ENCODE measurements at regions not wholly inside any gene's neighbourhood (a gene's known extent, or its start where the extent isn't known, plus 50 kb on each side); places are given as distances from the start of the nearest gene placed in this dataset. TPM values are rescaled to one million over a fixed set of nuclear protein-coding genes. Genes with fewer than 3 reads are reported as not detected.

DNA sequence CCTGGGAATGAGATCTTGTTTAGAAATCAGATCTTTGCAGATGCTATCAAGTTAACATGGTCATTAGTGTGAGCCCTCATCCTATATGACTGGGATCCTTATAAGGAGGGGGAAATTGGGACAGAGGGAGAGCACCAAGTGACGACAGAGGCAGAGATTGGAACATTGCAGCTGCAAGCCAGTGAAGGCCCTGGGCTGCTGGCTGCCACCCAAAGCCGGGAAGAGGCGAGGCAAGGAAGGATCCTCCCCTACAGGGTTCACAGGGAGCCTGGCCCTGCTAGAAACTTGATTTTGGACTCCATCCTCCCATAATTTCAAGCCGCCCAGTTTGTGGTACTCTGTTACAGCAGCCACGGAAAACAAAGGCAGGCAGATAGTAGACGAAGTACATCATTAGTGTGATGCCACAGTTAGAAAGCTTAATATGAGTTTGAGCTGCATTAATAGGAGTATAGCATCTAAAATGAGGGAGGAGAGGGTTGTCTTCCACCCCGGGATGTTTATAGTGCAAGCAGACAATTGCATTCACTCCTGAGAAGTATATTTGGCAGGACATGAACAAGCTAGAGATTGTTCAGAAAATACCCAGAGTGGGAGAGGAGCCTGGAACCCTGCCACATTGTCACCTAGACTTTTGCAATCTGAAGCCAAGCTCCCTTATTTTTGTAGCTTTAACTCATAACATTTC, 56.8 kb upstream of the CLMP start:
- peaks cover 0 to 8% (median 0%) of the 10 kb centered on the region in 3 donors for H3K27me3 ChIP-seq (ENCODE audit: control insufficient read depth in 3 of 3, insufficient read depth in 3 of 3, low read length in 3 of 3)
- H3K9me3 ChIP-seq (ENCODE audit: control insufficient read depth in 3 of 3, low read length in 3 of 3) = no peaks in the 10 kb centered on the region
- no peak overlapping the region for H3K27ac ChIP-seq (ENCODE audit: low read depth, low read length)
- H3K4me1 ChIP-seq (ENCODE audit: control insufficient read depth in 3 of 3, insufficient read depth in 3 of 3, low read length in 3 of 3) = peaks cover 0 to 4% (median 2%) of the 10 kb centered on the region in 3 donors
- no peak overlapping the region for H3K9ac ChIP-seq (ENCODE audit: low read depth in 1 of 3, low read length in 3 of 3)
- no peaks in the 10 kb centered on the region for H3K36me3 ChIP-seq (ENCODE audit: control insufficient read depth in 3 of 3, insufficient read depth in 3 of 3, low read length in 3 of 3)
- no peak overlapping the region for H3K4me3 ChIP-seq (ENCODE audit: low read length in 3 of 3)

DNA sequence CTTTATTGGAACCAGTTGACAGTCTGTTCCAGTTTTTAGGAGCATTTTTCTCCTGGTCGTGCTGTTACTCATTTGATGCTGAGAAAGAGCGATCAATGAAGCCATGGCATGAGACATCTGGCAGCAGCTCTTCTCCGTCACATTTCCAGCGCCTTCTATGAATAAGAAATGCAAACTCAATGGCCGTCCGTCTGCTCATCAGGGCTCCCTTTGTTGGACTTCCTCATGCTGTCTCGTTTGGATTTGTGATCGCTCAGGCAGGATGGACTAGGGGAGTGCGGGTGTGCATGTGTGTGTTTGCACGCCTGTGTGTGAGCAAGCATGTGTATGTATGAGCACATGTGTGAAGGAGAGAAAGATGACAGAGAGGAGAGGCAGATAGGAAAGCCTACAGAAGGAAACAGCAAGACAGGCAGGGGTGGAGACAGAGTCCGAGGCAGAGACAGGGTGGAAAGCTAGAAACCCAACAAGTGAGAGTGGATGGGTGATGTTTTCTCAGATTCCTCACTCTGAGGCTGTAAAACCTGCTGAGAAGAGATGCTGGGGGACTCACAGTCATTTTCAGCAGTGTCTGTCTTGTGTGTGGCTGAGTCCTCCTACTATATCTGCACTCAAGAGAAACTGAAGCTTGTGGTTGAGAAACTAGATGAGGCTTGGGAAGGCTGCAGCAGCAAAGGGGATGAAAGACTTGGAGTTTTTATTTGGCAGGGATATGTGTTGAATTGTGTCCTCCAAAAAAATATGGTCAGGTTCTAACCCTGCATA, 56.0 kb upstream of the CLMP start:
- Histone ChIP-seq H3K9me3 (ENCODE audit: control insufficient read depth in 3 of 3, low read length in 3 of 3) (no peaks in the 10 kb centered on the region), H3K4me3 (ENCODE audit: low read length in 3 of 3) (no peak overlapping the region), H3K27ac (ENCODE audit: low read depth, low read length) (no peak overlapping the region), H3K36me3 (ENCODE audit: control insufficient read depth in 3 of 3, insufficient read depth in 3 of 3, low read length in 3 of 3) (no peaks in the 10 kb centered on the region), H3K9ac (ENCODE audit: low read depth in 1 of 3, low read length in 3 of 3) (no peak overlapping the region), H3K4me1 (ENCODE audit: control insufficient read depth in 3 of 3, insufficient read depth in 3 of 3, low read length in 3 of 3) (peaks cover 0 to 4% (median 2%) of the 10 kb centered on the region in 3 donors), H3K27me3 (ENCODE audit: control insufficient read depth in 3 of 3, insufficient read depth in 3 of 3, low read length in 3 of 3) (peaks cover 0 to 8% (median 0%) of the 10 kb centered on the region in 3 donors)

DNA sequence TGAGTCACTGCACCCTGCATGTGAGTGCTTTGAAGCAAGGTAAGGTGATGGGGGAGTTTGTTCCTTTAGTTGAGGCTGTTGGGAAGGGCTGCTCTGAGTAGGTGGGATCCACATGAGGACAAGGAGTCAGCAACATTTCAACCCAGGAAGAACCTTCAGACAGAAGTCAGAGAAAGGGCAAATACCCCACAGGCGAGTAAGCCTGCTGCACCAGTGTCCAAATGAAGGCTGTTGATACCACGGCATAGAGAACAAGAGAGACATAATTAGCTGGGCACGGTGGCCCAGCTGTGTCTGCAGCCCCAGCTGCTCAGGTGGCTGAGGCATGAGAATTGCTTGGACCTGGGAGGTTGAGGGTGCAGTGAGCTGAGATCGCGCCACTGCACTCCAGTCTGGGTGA, 54.3 kb upstream of the CLMP start:
- H3K36me3 ChIP-seq (ENCODE audit: control insufficient read depth in 3 of 3, insufficient read depth in 3 of 3, low read length in 3 of 3) = no peaks in the 10 kb centered on the region
- H3K9ac ChIP-seq (ENCODE audit: low read depth in 1 of 3, low read length in 3 of 3) = no peak overlapping the region
- peaks cover 0 to 8% (median 0%) of the 10 kb centered on the region in 3 donors for H3K27me3 ChIP-seq (ENCODE audit: control insufficient read depth in 3 of 3, insufficient read depth in 3 of 3, low read length in 3 of 3)
- H3K27ac ChIP-seq (ENCODE audit: low read depth, low read length) = no peak overlapping the region
- H3K9me3 ChIP-seq (ENCODE audit: control insufficient read depth in 3 of 3, low read length in 3 of 3) = no peaks in the 10 kb centered on the region
- no peak overlapping the region for H3K4me3 ChIP-seq (ENCODE audit: low read length in 3 of 3)
- peaks cover 0 to 4% (median 2%) of the 10 kb centered on the region in 3 donors for H3K4me1 ChIP-seq (ENCODE audit: control insufficient read depth in 3 of 3, insufficient read depth in 3 of 3, low read length in 3 of 3)

DNA sequence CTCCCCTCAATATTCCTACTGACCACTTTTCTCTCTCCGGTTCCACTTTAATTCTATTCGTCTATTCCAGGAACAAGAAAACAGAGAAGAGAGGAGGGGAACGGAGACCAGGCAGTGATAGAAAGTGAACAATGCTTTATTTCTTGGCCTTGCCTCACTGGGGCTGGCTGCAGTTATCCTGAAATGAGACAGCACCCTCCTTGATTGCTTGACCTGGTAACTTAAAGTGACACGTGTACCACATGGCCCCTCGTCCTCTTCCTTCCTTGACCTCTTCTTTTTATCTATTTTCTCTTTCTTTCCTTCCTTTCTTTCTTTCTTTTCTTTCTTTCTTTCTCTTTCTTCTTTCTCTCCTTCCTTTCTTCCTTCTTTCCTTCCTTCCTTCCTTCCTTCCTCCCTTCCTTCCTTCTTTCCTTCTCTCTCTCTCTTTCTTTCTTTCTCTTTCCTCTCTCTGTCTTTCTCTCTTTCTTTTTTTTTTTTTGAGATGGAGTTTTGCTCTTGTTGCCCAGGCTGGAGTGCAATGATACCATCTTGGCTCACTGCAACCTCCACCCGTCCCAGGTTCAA, 52.8 kb upstream of the CLMP start:
- Histone ChIP-seq H3K36me3 (ENCODE audit: control insufficient read depth in 3 of 3, insufficient read depth in 3 of 3, low read length in 3 of 3) (no peaks in the 10 kb centered on the region), H3K9me3 (ENCODE audit: control insufficient read depth in 3 of 3, low read length in 3 of 3) (no peaks in the 10 kb centered on the region), H3K4me3 (ENCODE audit: low read length in 3 of 3) (no peak overlapping the region), H3K9ac (ENCODE audit: low read depth in 1 of 3, low read length in 3 of 3) (no peak overlapping the region), H3K4me1 (ENCODE audit: control insufficient read depth in 3 of 3, insufficient read depth in 3 of 3, low read length in 3 of 3) (peaks cover 0 to 4% (median 2%) of the 10 kb centered on the region in 3 donors), H3K27ac (ENCODE audit: low read depth, low read length) (no peak overlapping the region), H3K27me3 (ENCODE audit: control insufficient read depth in 3 of 3, insufficient read depth in 3 of 3, low read length in 3 of 3) (peaks cover 0 to 8% (median 0%) of the 10 kb centered on the region in 3 donors)

DNA sequence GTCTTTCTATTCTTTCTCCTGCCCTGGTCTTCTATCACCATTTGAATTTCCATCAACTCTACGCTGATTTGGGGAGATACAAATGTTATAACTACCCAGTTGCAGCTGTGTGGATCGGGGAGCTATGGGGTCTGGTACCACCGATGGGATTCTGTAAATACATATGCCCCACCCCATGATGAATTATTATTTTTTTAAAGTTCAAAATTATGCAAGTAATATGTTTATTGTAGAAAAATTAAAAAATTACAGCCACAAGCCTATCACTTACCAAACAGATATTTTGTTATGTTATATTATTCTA, 52.4 kb upstream of the CLMP start:
- Histone ChIP-seq H3K4me1 (ENCODE audit: control insufficient read depth in 3 of 3, insufficient read depth in 3 of 3, low read length in 3 of 3) (peaks cover 0 to 4% (median 2%) of the 10 kb centered on the region in 3 donors), H3K27me3 (ENCODE audit: control insufficient read depth in 3 of 3, insufficient read depth in 3 of 3, low read length in 3 of 3) (peaks cover 0 to 8% (median 0%) of the 10 kb centered on the region in 3 donors), H3K9me3 (ENCODE audit: control insufficient read depth in 3 of 3, low read length in 3 of 3) (no peaks in the 10 kb centered on the region), H3K36me3 (ENCODE audit: control insufficient read depth in 3 of 3, insufficient read depth in 3 of 3, low read length in 3 of 3) (no peaks in the 10 kb centered on the region), H3K9ac (ENCODE audit: low read depth in 1 of 3, low read length in 3 of 3) (no peak overlapping the region), H3K27ac (ENCODE audit: low read depth, low read length) (no peak overlapping the region), H3K4me3 (ENCODE audit: low read length in 3 of 3) (no peak overlapping the region)

DNA sequence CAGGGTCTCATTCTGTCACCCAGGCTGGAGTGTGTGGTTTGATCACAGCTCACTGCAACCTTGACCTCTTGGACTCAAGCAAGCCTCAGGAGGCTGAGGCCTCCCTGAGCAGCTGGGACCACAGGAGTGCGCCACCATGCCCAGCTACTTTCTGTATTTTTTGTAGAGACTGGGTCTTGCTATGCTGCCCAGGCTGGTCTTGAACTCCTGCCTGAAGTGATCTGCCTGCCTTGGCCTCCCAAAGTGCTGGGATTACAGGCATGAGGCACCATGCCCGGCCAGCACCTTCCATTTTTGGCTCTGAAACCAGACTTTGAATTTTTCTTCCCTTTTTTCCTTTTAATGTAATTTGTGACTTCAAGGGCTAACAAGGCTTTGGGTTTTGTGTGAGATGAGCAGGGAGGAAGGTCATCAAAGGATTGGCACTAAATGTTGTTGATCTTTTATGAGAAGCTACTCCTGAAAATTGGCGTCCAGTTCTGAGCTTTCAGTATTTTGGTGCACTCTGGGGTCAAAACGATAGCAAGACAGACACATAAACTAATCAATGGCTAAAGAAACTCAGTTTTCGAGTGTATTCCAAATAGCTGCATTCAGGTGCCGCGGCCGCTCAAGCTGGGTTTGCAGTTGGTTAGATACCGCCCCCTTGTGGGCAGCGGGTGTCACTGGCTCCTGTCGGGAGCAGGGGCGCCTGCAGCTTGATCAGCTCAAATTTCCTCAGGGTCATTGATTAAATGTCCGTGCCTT, 51.9 kb upstream of the CLMP start:
- Histone ChIP-seq H3K9me3 (ENCODE audit: control insufficient read depth in 3 of 3, low read length in 3 of 3) (no peaks in the 10 kb centered on the region), H3K9ac (ENCODE audit: low read depth in 1 of 3, low read length in 3 of 3) (peak overlapping the region in 1 of 3 donors; percentile 24), H3K4me1 (ENCODE audit: control insufficient read depth in 3 of 3, insufficient read depth in 3 of 3, low read length in 3 of 3) (peaks cover 0 to 4% (median 2%) of the 10 kb centered on the region in 3 donors), H3K27ac (ENCODE audit: low read depth, low read length) (no peak overlapping the region), H3K36me3 (ENCODE audit: control insufficient read depth in 3 of 3, insufficient read depth in 3 of 3, low read length in 3 of 3) (no peaks in the 10 kb centered on the region), H3K4me3 (ENCODE audit: low read length in 3 of 3) (peak overlapping the region in 2 of 3 donors; percentile 33 to 51), H3K27me3 (ENCODE audit: control insufficient read depth in 3 of 3, insufficient read depth in 3 of 3, low read length in 3 of 3) (peaks cover 0 to 8% (median 0%) of the 10 kb centered on the region in 3 donors)

DNA sequence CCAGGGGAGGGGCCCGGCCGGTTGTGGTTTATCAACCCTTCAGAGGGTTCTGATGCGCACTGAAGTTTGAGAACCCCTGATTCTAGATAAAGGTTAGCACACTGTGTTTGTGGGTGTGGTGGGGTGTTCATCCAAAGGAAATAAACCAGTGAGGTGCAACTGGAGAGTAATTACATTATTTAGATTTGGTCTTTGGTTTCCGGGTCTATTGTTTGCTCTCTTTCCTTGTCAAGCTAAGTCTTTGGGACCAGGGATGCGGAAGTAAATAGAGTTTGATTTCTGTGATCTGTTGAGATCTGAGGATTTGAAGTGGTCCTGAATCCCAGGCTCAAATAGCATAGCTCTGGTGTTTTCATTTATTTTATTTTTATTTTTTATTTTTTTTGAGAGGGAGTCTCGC, 50.5 kb upstream of the CLMP start:
- no peak overlapping the region for H3K4me3 ChIP-seq (ENCODE audit: low read length in 3 of 3)
- H3K36me3 ChIP-seq (ENCODE audit: control insufficient read depth in 3 of 3, insufficient read depth in 3 of 3, low read length in 3 of 3) = no peaks in the 10 kb centered on the region
- H3K9ac ChIP-seq (ENCODE audit: low read depth in 1 of 3, low read length in 3 of 3) = no peak overlapping the region
- H3K27me3 ChIP-seq (ENCODE audit: control insufficient read depth in 3 of 3, insufficient read depth in 3 of 3, low read length in 3 of 3) = peaks cover 0 to 8% (median 0%) of the 10 kb centered on the region in 3 donors
- peaks cover 0 to 4% (median 0%) of the 10 kb centered on the region in 3 donors for H3K4me1 ChIP-seq (ENCODE audit: control insufficient read depth in 3 of 3, insufficient read depth in 3 of 3, low read length in 3 of 3)
- no peaks in the 10 kb centered on the region for H3K9me3 ChIP-seq (ENCODE audit: control insufficient read depth in 3 of 3, low read length in 3 of 3)
- no peak overlapping the region for H3K27ac ChIP-seq (ENCODE audit: low read depth, low read length)

Small RNA genes in the stretch of these regions (small RNA-seq; reads per million reads assigned to genes)
- not detected for gene RF00096

All from skeletal muscle tissue (tissue), 4 donors.